ENCODE measurements at regions not wholly inside any gene's neighbourhood (a gene's known extent, or its start where the extent isn't known, plus 50 kb on each side); places are given as distances from the start of the nearest gene placed in this dataset.
"Not testable (repeated sequence)": the region's sequence is repeated elsewhere in the genome, so short reads cannot be mapped to it uniquely, and the experiment has no call there.

- DNase-seq, result no peak
Measured at GRCh38 chr3:166518040-166518439, 680.8 kb upstream of the BCHE start.

- DNase-seq, result no peak
Measured at GRCh38 chr3:166510382-166510781, 673.2 kb upstream of the BCHE start.

- DNase-seq, result not testable (repeated sequence)
Measured at GRCh38 chr3:166500420-166500819, 663.2 kb upstream of the BCHE start.

- no peak for DNase-seq
Measured at GRCh38 chr3:166499636-166500035, 662.4 kb upstream of the BCHE start.

- no peak for DNase-seq
Measured at GRCh38 chr3:166498446-166498845, 661.2 kb upstream of the BCHE start.

- DNase-seq, result no peak
Measured at GRCh38 chr3:166489826-166490225, 652.6 kb upstream of the BCHE start.

GRCh38 chr3:166488977-166489672 lies 651.9 kb upstream of the BCHE start:
- DNase-seq, result no peak

- no peak for DNase-seq
Measured at GRCh38 chr3:166484470-166484869, 647.2 kb upstream of the BCHE start.

- DNase-seq, result no peak
Measured at GRCh38 chr3:166481340-166481739, 644.1 kb upstream of the BCHE start.

- DNase-seq, result no peak
Measured at GRCh38 chr3:166478356-166478755, 641.1 kb upstream of the BCHE start.

- DNase-seq, result no peak
Measured at GRCh38 chr3:166473501-166473900, 636.3 kb upstream of the BCHE start.

- DNase-seq, result no peak
Measured at GRCh38 chr3:166472015-166472414, 634.8 kb upstream of the BCHE start.

GRCh38 chr3:166471074-166471767 lies 634.0 kb upstream of the BCHE start:
- no peak for DNase-seq

- no peak for DNase-seq
Measured at GRCh38 chr3:166462891-166463470, 625.8 kb upstream of the BCHE start.

- DNase-seq, result no peak
Measured at GRCh38 chr3:166461626-166462025, 624.4 kb upstream of the BCHE start.

GRCh38 chr3:166457382-166457781 lies 620.2 kb upstream of the BCHE start:
- no peak for DNase-seq

GRCh38 chr3:166456286-166456685 lies 619.1 kb upstream of the BCHE start:
- DNase-seq, result no peak

GRCh38 chr3:166455744-166456143 lies 618.5 kb upstream of the BCHE start:
- no peak for DNase-seq

- DNase-seq, result no peak
Measured at GRCh38 chr3:166453478-166453877, 616.3 kb upstream of the BCHE start.

- no peak for DNase-seq
Measured at GRCh38 chr3:166451997-166452396, 614.8 kb upstream of the BCHE start.

- no peak for DNase-seq
Measured at GRCh38 chr3:166447513-166447912, 610.3 kb upstream of the BCHE start.

- no peak for DNase-seq
Measured at GRCh38 chr3:166446986-166447385, 609.8 kb upstream of the BCHE start.

GRCh38 chr3:166446291-166446690 lies 609.1 kb upstream of the BCHE start:
- no peak for DNase-seq

GRCh38 chr3:166445865-166446264 lies 608.6 kb upstream of the BCHE start:
- no peak for DNase-seq
